ENCODE measurements at regions not wholly inside any gene's neighbourhood (a gene's known extent, or its start where the extent isn't known, plus 50 kb on each side); places are given as distances from the start of the nearest gene placed in this dataset.

DNA sequence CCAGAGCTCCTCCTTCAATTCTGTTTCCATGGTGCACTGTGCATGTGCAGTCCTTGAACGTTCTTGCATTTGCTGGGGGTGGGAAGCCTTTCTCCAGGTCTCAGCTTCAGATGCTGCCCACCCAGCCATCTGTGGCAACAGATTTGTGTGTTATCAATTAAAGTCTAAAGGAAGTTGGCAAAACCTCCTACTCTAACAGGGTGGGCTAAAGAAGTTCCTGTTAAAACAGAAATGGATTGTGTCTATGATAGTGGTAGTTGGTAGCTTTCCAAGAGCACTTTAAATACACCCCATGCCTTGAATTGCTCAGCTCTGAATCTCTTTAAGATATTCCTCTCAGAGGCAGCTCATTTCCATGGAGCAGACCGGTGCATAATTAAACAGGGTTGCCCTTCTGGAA is 488.0 kb upstream of the SUCLG2 start:
- TF ChIP-seq POLR2AphosphoS5 (IDR thresholded peaks at IDR 0.05; ENCODE audit: borderline replicate concordance, low read depth, low read length) (no peak), EZH2 (IDR thresholded peaks at IDR 0.05) (no peak)
